ENCODE measurements at regions not wholly inside any gene's neighbourhood (a gene's known extent, or its start where the extent isn't known, plus 50 kb on each side); places are given as distances from the start of the nearest gene placed in this dataset.
"Not testable (repeated sequence)": the region's sequence is repeated elsewhere in the genome, so short reads cannot be mapped to it uniquely, and the experiment has no call there.

GRCh38 chr5:155514105-155514563, 500.6 kb downstream of the KIF4B start:
- no peak for DNase-seq

- DNase-seq = no peak
Observed at GRCh38 chr5:155522540-155522939, 509.0 kb downstream of the KIF4B start.

- no peak for DNase-seq
Observed at GRCh38 chr5:155529362-155529761, 515.8 kb downstream of the KIF4B start.

GRCh38 chr5:155530046-155530445, 516.5 kb downstream of the KIF4B start:
- DNase-seq = no peak

- DNase-seq = no peak
Observed at GRCh38 chr5:155532621-155533311, 519.2 kb downstream of the KIF4B start.

- DNase-seq = no peak
Observed at GRCh38 chr5:155540000-155540595, 526.5 kb downstream of the KIF4B start.

GRCh38 chr5:155546075-155546474, 532.5 kb downstream of the KIF4B start:
- DNase-seq = no peak

- no peak for DNase-seq
Observed at GRCh38 chr5:155554500-155554899, 540.9 kb downstream of the KIF4B start.

- DNase-seq = no peak
Observed at GRCh38 chr5:155556222-155556621, 542.7 kb downstream of the KIF4B start.

GRCh38 chr5:155556700-155557099, 543.1 kb downstream of the KIF4B start:
- DNase-seq = no peak

- no peak for DNase-seq
Observed at GRCh38 chr5:155562158-155562557, 548.6 kb downstream of the KIF4B start.

- DNase-seq = no peak
Observed at GRCh38 chr5:155564541-155564940, 551.0 kb downstream of the KIF4B start.

- DNase-seq = no peak
Observed at GRCh38 chr5:155575861-155576260, 562.3 kb downstream of the KIF4B start.

- not testable (repeated sequence) for DNase-seq
Observed at GRCh38 chr5:155586808-155587207, 573.3 kb downstream of the KIF4B start.

- DNase-seq = peak; percentile 64
Observed at GRCh38 chr5:155587458-155587857, 573.9 kb downstream of the KIF4B start.

GRCh38 chr5:155591273-155591672, 577.7 kb downstream of the KIF4B start:
- DNase-seq = no peak

- DNase-seq = no peak
Observed at GRCh38 chr5:155594270-155594669, 580.7 kb downstream of the KIF4B start.

- no peak for DNase-seq
Observed at GRCh38 chr5:155595791-155596190, 582.2 kb downstream of the KIF4B start.

GRCh38 chr5:155598552-155598951, 585.0 kb downstream of the KIF4B start:
- DNase-seq = no peak

- DNase-seq = no peak
Observed at GRCh38 chr5:155605920-155606319, 592.4 kb downstream of the KIF4B start.

GRCh38 chr5:155616779-155617392, 603.3 kb downstream of the KIF4B start:
- DNase-seq = peak; percentile 59

GRCh38 chr5:155619688-155620087, 606.1 kb downstream of the KIF4B start:
- no peak for DNase-seq

GRCh38 chr5:155620821-155621410, 607.4 kb downstream of the KIF4B start:
- no peak for DNase-seq

All from hematopoietic multipotent progenitor cell treated with erythropoietin and hydrocortisone succinate and interleukin-3 and kit ligand, for 4 days (in vitro differentiated cells).